ENCODE measurements at regions not wholly inside any gene's neighbourhood (a gene's known extent, or its start where the extent isn't known, plus 50 kb on each side); places are given as distances from the start of the nearest gene placed in this dataset.

DNA sequence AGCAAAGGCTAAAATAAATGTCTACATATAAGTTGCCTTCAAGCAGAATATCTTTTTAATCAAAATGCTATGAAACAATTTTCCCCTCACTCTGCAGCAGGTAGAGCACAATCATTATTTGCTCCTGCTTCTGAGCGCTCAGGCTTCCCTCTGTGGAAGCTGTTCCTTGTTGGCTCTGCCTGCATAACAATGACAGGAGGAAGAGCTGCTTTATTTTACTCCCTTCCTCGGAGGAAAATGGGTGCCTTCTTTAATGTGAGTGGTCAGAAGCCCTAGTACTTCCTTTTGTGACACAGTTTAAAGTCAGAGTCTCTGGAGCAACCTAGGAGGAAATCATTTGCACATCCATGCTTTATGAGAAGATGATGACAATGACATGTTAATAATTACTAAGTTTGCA is 492.1 kb downstream of the CDH8 start:
- Histone ChIP-seq H3K9me3 (ENCODE audit: control extremely low read depth in 1 of 5, control insufficient read depth in 4 of 5, insufficient read depth in 2 of 5, low read depth in 1 of 5, low read length in 4 of 5) (no peaks in the 10 kb centered on the region), H3K4me1 (ENCODE audit: control extremely low read depth in 1 of 4, control insufficient read depth in 4 of 4, insufficient read depth in 4 of 4, low read length in 3 of 4) (no peaks in the 10 kb centered on the region), H3K36me3 (ENCODE audit: control insufficient read depth in 4 of 4, insufficient read depth in 4 of 4, low read length in 3 of 4) (no peaks in the 10 kb centered on the region), H3K27me3 (replicated peaks in 2 of 5; ENCODE audit: control insufficient read depth in 4 of 5, insufficient read depth in 5 of 5, low read length in 4 of 5) (no peaks in the 10 kb centered on the region), H3K4me3 (ENCODE audit: control insufficient read depth in 1 of 7, extremely low read depth in 1 of 7, insufficient read depth in 4 of 7, low read depth in 2 of 7, low read length in 6 of 7) (no peak overlapping the region), H3K27ac (ENCODE audit: insufficient read depth in 1 of 2, low read depth in 1 of 2, low read length in 2 of 2, poor library complexity in 1 of 2, severe bottlenecking in 2 of 2) (no peak overlapping the region)
- DNase-seq: no peak
- POLR2A ChIA-PET: no interaction called here
- CTCF ChIA-PET: no interaction called here
- 50% methylated on average over 2 of the region's 2 CpGs for WGBS (ENCODE audit: insufficient coverage)

DNA sequence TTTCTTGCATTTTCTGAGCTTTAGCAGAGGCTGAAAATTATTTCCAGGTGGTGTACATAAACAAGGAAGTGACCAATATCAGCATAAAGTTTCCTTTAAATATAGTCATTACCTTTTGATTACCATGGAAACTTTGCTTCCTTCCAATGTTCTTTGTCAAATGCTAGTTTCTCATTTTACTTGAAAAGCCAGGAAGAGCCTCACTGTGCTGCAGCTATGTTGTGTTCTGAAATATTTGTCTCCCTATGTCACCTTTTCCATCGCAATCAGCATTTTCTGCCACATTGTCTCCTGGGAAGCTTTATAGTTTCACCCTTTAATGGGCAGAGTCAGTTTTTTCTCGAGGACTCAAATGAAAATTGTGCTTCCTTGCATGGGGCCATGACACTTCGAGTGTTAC is 496.0 kb downstream of the CDH8 start:
- CTCF ChIA-PET: no interaction called here
- Histone ChIP-seq H3K27ac (ENCODE audit: insufficient read depth in 1 of 2, low read depth in 1 of 2, low read length in 2 of 2, poor library complexity in 1 of 2, severe bottlenecking in 2 of 2) (no peak overlapping the region), H3K36me3 (ENCODE audit: control insufficient read depth in 4 of 4, insufficient read depth in 4 of 4, low read length in 3 of 4) (no peaks in the 10 kb centered on the region), H3K4me1 (ENCODE audit: control extremely low read depth in 1 of 4, control insufficient read depth in 4 of 4, insufficient read depth in 4 of 4, low read length in 3 of 4) (no peaks in the 10 kb centered on the region), H3K4me3 (ENCODE audit: control insufficient read depth in 1 of 7, extremely low read depth in 1 of 7, insufficient read depth in 4 of 7, low read depth in 2 of 7, low read length in 6 of 7) (no peak overlapping the region), H3K9me3 (ENCODE audit: control extremely low read depth in 1 of 5, control insufficient read depth in 4 of 5, insufficient read depth in 2 of 5, low read depth in 1 of 5, low read length in 4 of 5) (peaks cover 0 to 2% (median 0%) of the 10 kb centered on the region in 5 experiments), H3K27me3 (replicated peaks in 2 of 5; ENCODE audit: control insufficient read depth in 4 of 5, insufficient read depth in 5 of 5, low read length in 4 of 5) (no peaks in the 10 kb centered on the region)
- DNase-seq: no peak
- POLR2A ChIA-PET: no interaction called here
- 90% methylated on average over 3 of the region's 3 CpGs for WGBS (ENCODE audit: insufficient coverage)

- 100% methylated on average over 2 of the region's 2 CpGs for WGBS (ENCODE audit: insufficient coverage)
- Histone ChIP-seq H3K4me3 (ENCODE audit: control insufficient read depth in 1 of 7, extremely low read depth in 1 of 7, insufficient read depth in 4 of 7, low read depth in 2 of 7, low read length in 6 of 7) (no peak overlapping the region), H3K4me1 (ENCODE audit: control extremely low read depth in 1 of 4, control insufficient read depth in 4 of 4, insufficient read depth in 4 of 4, low read length in 3 of 4) (no peaks in the 10 kb centered on the region), H3K27ac (ENCODE audit: insufficient read depth in 1 of 2, low read depth in 1 of 2, low read length in 2 of 2, poor library complexity in 1 of 2, severe bottlenecking in 2 of 2) (no peak overlapping the region), H3K9me3 (ENCODE audit: control extremely low read depth in 1 of 5, control insufficient read depth in 4 of 5, insufficient read depth in 2 of 5, low read depth in 1 of 5, low read length in 4 of 5) (peaks cover 0 to under 1% (median 0%) of the 10 kb centered on the region in 5 experiments), H3K36me3 (ENCODE audit: control insufficient read depth in 4 of 4, insufficient read depth in 4 of 4, low read length in 3 of 4) (no peaks in the 10 kb centered on the region), H3K27me3 (replicated peaks in 2 of 5; ENCODE audit: control insufficient read depth in 4 of 5, insufficient read depth in 5 of 5, low read length in 4 of 5) (no peaks in the 10 kb centered on the region)
- no peak for DNase-seq
- ChIA-PET CTCF (interaction anchor here (0.7 kb wide), 1 partner anchor 748 kb away, joined by 3 read pairs; no protein-coding TSS in a partner anchor), POLR2A (interaction anchor here (0.6 kb wide), 1 partner anchor 324 kb away, joined by 3 read pairs; no protein-coding TSS in a partner anchor)
These were observed 505.5 kb downstream of the CDH8 start for GRCh38 chr16:61530697-61531096.

DNA sequence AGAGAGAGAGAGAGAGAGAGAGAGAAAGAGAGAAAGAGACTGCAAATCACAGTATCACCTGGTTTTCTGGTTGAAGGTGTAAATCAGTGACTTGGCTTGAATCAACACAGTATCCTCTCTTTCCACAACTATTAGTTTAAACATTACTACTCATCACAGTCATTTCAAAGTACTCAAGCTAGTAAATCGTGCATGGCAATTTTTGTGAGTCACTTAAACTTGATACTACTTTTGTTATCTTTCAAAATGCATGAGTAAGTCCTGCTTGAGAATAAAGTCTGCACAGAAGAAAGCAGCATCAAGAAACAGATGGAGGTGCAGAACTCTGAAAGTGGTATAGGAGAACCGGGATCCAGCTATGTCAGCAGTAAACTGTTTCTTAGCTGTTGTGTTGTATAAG is 535.4 kb downstream of the CDH8 start:
- Histone ChIP-seq H3K9me3 (ENCODE audit: control extremely low read depth in 1 of 5, control insufficient read depth in 4 of 5, insufficient read depth in 2 of 5, low read depth in 1 of 5, low read length in 4 of 5) (no peaks in the 10 kb centered on the region), H3K4me1 (ENCODE audit: control extremely low read depth in 1 of 4, control insufficient read depth in 4 of 4, insufficient read depth in 4 of 4, low read length in 3 of 4) (no peaks in the 10 kb centered on the region), H3K27me3 (replicated peaks in 2 of 5; ENCODE audit: control insufficient read depth in 4 of 5, insufficient read depth in 5 of 5, low read length in 4 of 5) (no peaks in the 10 kb centered on the region), H3K27ac (ENCODE audit: insufficient read depth in 1 of 2, low read depth in 1 of 2, low read length in 2 of 2, poor library complexity in 1 of 2, severe bottlenecking in 2 of 2) (no peak overlapping the region), H3K36me3 (ENCODE audit: control insufficient read depth in 4 of 4, insufficient read depth in 4 of 4, low read length in 3 of 4) (no peaks in the 10 kb centered on the region), H3K4me3 (ENCODE audit: control insufficient read depth in 1 of 7, extremely low read depth in 1 of 7, insufficient read depth in 4 of 7, low read depth in 2 of 7, low read length in 6 of 7) (no peak overlapping the region)
- POLR2A ChIA-PET: no interaction called here
- no peak for DNase-seq
- no CpG with 5 or more reads among the region's 2 CpGs for WGBS (ENCODE audit: insufficient coverage)
- CTCF ChIA-PET: no interaction called here

- DNase-seq: no peak
- H3K9me3 ChIP-seq (ENCODE audit: control extremely low read depth in 1 of 5, control insufficient read depth in 4 of 5, insufficient read depth in 2 of 5, low read depth in 1 of 5, low read length in 4 of 5): no peaks in the 10 kb centered on the region
- H3K27ac ChIP-seq (ENCODE audit: insufficient read depth in 1 of 2, low read depth in 1 of 2, low read length in 2 of 2, poor library complexity in 1 of 2, severe bottlenecking in 2 of 2): no peak overlapping the region
- H3K4me3 ChIP-seq (ENCODE audit: control insufficient read depth in 1 of 7, extremely low read depth in 1 of 7, insufficient read depth in 4 of 7, low read depth in 2 of 7, low read length in 6 of 7): no peak overlapping the region
- no peaks in the 10 kb centered on the region for H3K4me1 ChIP-seq (ENCODE audit: control extremely low read depth in 1 of 4, control insufficient read depth in 4 of 4, insufficient read depth in 4 of 4, low read length in 3 of 4)
- ChIA-PET POLR2A (no interaction called here), CTCF (no interaction called here)
- no peaks in the 10 kb centered on the region for H3K36me3 ChIP-seq (ENCODE audit: control insufficient read depth in 4 of 4, insufficient read depth in 4 of 4, low read length in 3 of 4)
- WGBS (ENCODE audit: insufficient coverage): no CpG with 5 or more reads among the region's 1 CpG
- no peaks in the 10 kb centered on the region for H3K27me3 ChIP-seq (replicated peaks in 2 of 5; ENCODE audit: control insufficient read depth in 4 of 5, insufficient read depth in 5 of 5, low read length in 4 of 5)
These were observed 556.0 kb downstream of the CDH8 start for GRCh38 chr16:61480250-61480649.

GRCh38 chr16:61471737-61472136 is 564.5 kb downstream of the CDH8 start:
- H3K27ac ChIP-seq (ENCODE audit: insufficient read depth in 1 of 2, low read depth in 1 of 2, low read length in 2 of 2, poor library complexity in 1 of 2, severe bottlenecking in 2 of 2): no peak overlapping the region
- H3K9me3 ChIP-seq (ENCODE audit: control extremely low read depth in 1 of 5, control insufficient read depth in 4 of 5, insufficient read depth in 2 of 5, low read depth in 1 of 5, low read length in 4 of 5): peaks cover 0 to 3% (median 0%) of the 10 kb centered on the region in 5 experiments
- no peaks in the 10 kb centered on the region for H3K27me3 ChIP-seq (replicated peaks in 2 of 5; ENCODE audit: control insufficient read depth in 4 of 5, insufficient read depth in 5 of 5, low read length in 4 of 5)
- H3K4me1 ChIP-seq (ENCODE audit: control extremely low read depth in 1 of 4, control insufficient read depth in 4 of 4, insufficient read depth in 4 of 4, low read length in 3 of 4): no peaks in the 10 kb centered on the region
- no peaks in the 10 kb centered on the region for H3K36me3 ChIP-seq (ENCODE audit: control insufficient read depth in 4 of 4, insufficient read depth in 4 of 4, low read length in 3 of 4)
- H3K4me3 ChIP-seq (ENCODE audit: control insufficient read depth in 1 of 7, extremely low read depth in 1 of 7, insufficient read depth in 4 of 7, low read depth in 2 of 7, low read length in 6 of 7): no peak overlapping the region
- DNase-seq: no peak
- CTCF ChIA-PET: no interaction called here
- POLR2A ChIA-PET: no interaction called here

GRCh38 chr16:61471023-61471422 is 565.2 kb downstream of the CDH8 start:
- no peaks in the 10 kb centered on the region for H3K4me1 ChIP-seq (ENCODE audit: control extremely low read depth in 1 of 4, control insufficient read depth in 4 of 4, insufficient read depth in 4 of 4, low read length in 3 of 4)
- peaks cover 0 to 3% (median 0%) of the 10 kb centered on the region in 5 experiments for H3K9me3 ChIP-seq (ENCODE audit: control extremely low read depth in 1 of 5, control insufficient read depth in 4 of 5, insufficient read depth in 2 of 5, low read depth in 1 of 5, low read length in 4 of 5)
- POLR2A ChIA-PET: no interaction called here
- 100% methylated on average over 1 of the region's 2 CpGs for WGBS (ENCODE audit: insufficient coverage)
- H3K27ac ChIP-seq (ENCODE audit: insufficient read depth in 1 of 2, low read depth in 1 of 2, low read length in 2 of 2, poor library complexity in 1 of 2, severe bottlenecking in 2 of 2): no peak overlapping the region
- H3K27me3 ChIP-seq (replicated peaks in 2 of 5; ENCODE audit: control insufficient read depth in 4 of 5, insufficient read depth in 5 of 5, low read length in 4 of 5): no peaks in the 10 kb centered on the region
- H3K4me3 ChIP-seq (ENCODE audit: control insufficient read depth in 1 of 7, extremely low read depth in 1 of 7, insufficient read depth in 4 of 7, low read depth in 2 of 7, low read length in 6 of 7): no peak overlapping the region
- no peaks in the 10 kb centered on the region for H3K36me3 ChIP-seq (ENCODE audit: control insufficient read depth in 4 of 4, insufficient read depth in 4 of 4, low read length in 3 of 4)
- CTCF ChIA-PET: no interaction called here
- no peak for DNase-seq

Data from common myeloid progenitor, CD34-positive (primary cell).